Astrocyte (in vitro differentiated cells and primary cell): ENCODE measurements at regions not wholly inside any gene's neighbourhood (a gene's known extent, or its start where the extent isn't known, plus 50 kb on each side); places are given as distances from the start of the nearest gene placed in this dataset.

Experiments
- DNase-seq: peaks from one replicate; pipeline ENCODE4 v3.0.0-alpha.2; 2010; ENCODE audit warnings: low read depth
- FAIRE-seq: peaks from 2 replicates; lab custom pipeline; 2011; peaks lifted over from hg19 to GRCh38; lab: Jason Lieb, UNC
- H2AFZ ChIP-seq: 2 replicates; pipeline ENCODE4 v1.6.0; 2012; ENCODE audit warnings: low read depth, low read length, inconsistent platforms
- H3K27ac ChIP-seq: 2 replicates; pipeline ENCODE4 v1.5.1; 2011; ENCODE audit warnings: low read depth, low read length, inconsistent platforms
- H3K27me3 ChIP-seq: 2 replicates; pipeline ENCODE4 v1.6.0; 2011; ENCODE audit warnings: low read length, inconsistent platforms; ENCODE audit not compliant: insufficient read depth
- H3K36me3 ChIP-seq: 2 replicates; pipeline ENCODE4 v1.5.1; 2011; ENCODE audit warnings: low read length, inconsistent platforms; ENCODE audit not compliant: insufficient read depth
- H3K4me1 ChIP-seq: 2 replicates; pipeline ENCODE4 v1.5.1; 2011; ENCODE audit warnings: low read length, inconsistent platforms; ENCODE audit not compliant: insufficient read depth
- H3K4me2 ChIP-seq: 2 replicates; pipeline ENCODE4 v1.6.0; 2012; ENCODE audit warnings: low read length, inconsistent platforms
- H3K4me3 ChIP-seq: 2 replicates; pipeline ENCODE4 v1.5.1; 2011; ENCODE audit warnings: low read depth, mild to moderate bottlenecking, low read length, inconsistent platforms; ENCODE audit not compliant: insufficient read depth
- H3K79me2 ChIP-seq: 2 replicates; pipeline ENCODE4 v1.6.0; 2012; ENCODE audit warnings: mild to moderate bottlenecking, low read length, inconsistent platforms; ENCODE audit not compliant: insufficient read depth
- H3K9ac ChIP-seq: 2 replicates; pipeline ENCODE4 v1.6.0; 2012; ENCODE audit warnings: mild to moderate bottlenecking, low read length, inconsistent platforms
- H3K9me3 ChIP-seq: 2 replicates; pipeline ENCODE4 v1.5.1; 2012; ENCODE audit warnings: low read depth, mild to moderate bottlenecking, low read length, inconsistent platforms; ENCODE audit not compliant: insufficient read depth
- H4K20me1 ChIP-seq: 2 replicates; pipeline ENCODE4 v1.6.0; 2012; ENCODE audit warnings: low read length, inconsistent platforms; ENCODE audit not compliant: insufficient read depth
- H3K27ac Mint-ChIP-seq: one replicate; pipeline ENCODE4 v1.8.0; 2021; ENCODE audit warnings: mild to moderate bottlenecking, mixed read lengths; ENCODE audit not compliant: unreplicated experiment
- H3K27me3 Mint-ChIP-seq: one replicate; pipeline ENCODE4 v1.8.0; 2021; ENCODE audit warnings: low read depth, mixed read lengths; ENCODE audit not compliant: unreplicated experiment
- H3K36me3 Mint-ChIP-seq: one replicate; pipeline ENCODE4 v1.8.0; 2021; ENCODE audit warnings: low read depth, mixed read lengths; ENCODE audit not compliant: unreplicated experiment
- H3K4me1 Mint-ChIP-seq: one replicate; pipeline ENCODE4 v1.8.0; 2021; ENCODE audit warnings: low read depth, mixed read lengths; ENCODE audit not compliant: unreplicated experiment
- H3K4me3 Mint-ChIP-seq: one replicate; pipeline ENCODE4 v1.8.0; 2021; ENCODE audit warnings: mild to moderate bottlenecking, moderate library complexity, mixed read lengths; ENCODE audit not compliant: unreplicated experiment
- H3K9me3 Mint-ChIP-seq: one replicate; pipeline ENCODE4 v1.8.0; 2021; ENCODE audit warnings: mild to moderate bottlenecking, mixed read lengths; ENCODE audit not compliant: unreplicated experiment
- EZH2 ChIP-seq: IDR thresholded peaks from 2 replicates; pipeline ENCODE4 v1.6.1; 2012; ENCODE audit warnings: mild to moderate bottlenecking, low read length, inconsistent platforms; ENCODE audit not compliant: insufficient read depth
- TF ChIP-seq, protein P1 (sequence below): IDR thresholded peaks from 2 replicates; pipeline ENCODE4 v1.5.1; 2011; ENCODE audit warnings: low read depth, mild to moderate bottlenecking, inconsistent platforms, low read length, moderate library complexity; ENCODE audit not compliant: insufficient read depth

- H3K27ac Mint-ChIP-seq, result no peak overlapping the region
- no peak overlapping the region for H2AFZ ChIP-seq
- H3K27me3 ChIP-seq, result peaks cover 6% of the 10 kb centered on the region
- peaks cover 8% of the 10 kb centered on the region for H3K9me3 Mint-ChIP-seq
- TF ChIP-seq, protein P1, sequence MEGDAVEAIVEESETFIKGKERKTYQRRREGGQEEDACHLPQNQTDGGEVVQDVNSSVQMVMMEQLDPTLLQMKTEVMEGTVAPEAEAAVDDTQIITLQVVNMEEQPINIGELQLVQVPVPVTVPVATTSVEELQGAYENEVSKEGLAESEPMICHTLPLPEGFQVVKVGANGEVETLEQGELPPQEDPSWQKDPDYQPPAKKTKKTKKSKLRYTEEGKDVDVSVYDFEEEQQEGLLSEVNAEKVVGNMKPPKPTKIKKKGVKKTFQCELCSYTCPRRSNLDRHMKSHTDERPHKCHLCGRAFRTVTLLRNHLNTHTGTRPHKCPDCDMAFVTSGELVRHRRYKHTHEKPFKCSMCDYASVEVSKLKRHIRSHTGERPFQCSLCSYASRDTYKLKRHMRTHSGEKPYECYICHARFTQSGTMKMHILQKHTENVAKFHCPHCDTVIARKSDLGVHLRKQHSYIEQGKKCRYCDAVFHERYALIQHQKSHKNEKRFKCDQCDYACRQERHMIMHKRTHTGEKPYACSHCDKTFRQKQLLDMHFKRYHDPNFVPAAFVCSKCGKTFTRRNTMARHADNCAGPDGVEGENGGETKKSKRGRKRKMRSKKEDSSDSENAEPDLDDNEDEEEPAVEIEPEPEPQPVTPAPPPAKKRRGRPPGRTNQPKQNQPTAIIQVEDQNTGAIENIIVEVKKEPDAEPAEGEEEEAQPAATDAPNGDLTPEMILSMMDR, result no peak
- no peak for TF ChIP-seq EZH2
- FAIRE-seq, result no peak
- H3K4me1 Mint-ChIP-seq, result peaks cover 6% of the 10 kb centered on the region
- H3K4me1 ChIP-seq, result no peaks in the 10 kb centered on the region
- DNase-seq, result no peak
- no peak overlapping the region for H3K4me3 ChIP-seq
- H4K20me1 ChIP-seq, result no peaks in the 10 kb centered on the region
- no peak overlapping the region for H3K27ac ChIP-seq
- H3K4me3 Mint-ChIP-seq, result no peak overlapping the region
- H3K4me2 ChIP-seq, result no peak overlapping the region
- H3K9me3 ChIP-seq, result no peaks in the 10 kb centered on the region
- H3K79me2 ChIP-seq, result no peaks in the 10 kb centered on the region
- peaks cover 52% of the 10 kb centered on the region for H3K27me3 Mint-ChIP-seq
- no peaks in the 10 kb centered on the region for H3K36me3 ChIP-seq
- H3K9ac ChIP-seq, result no peak overlapping the region
- no peaks in the 10 kb centered on the region for H3K36me3 Mint-ChIP-seq
Measured at GRCh38 chr6:43896329-43897255, 126.6 kb downstream of the VEGFA start.

DNA sequence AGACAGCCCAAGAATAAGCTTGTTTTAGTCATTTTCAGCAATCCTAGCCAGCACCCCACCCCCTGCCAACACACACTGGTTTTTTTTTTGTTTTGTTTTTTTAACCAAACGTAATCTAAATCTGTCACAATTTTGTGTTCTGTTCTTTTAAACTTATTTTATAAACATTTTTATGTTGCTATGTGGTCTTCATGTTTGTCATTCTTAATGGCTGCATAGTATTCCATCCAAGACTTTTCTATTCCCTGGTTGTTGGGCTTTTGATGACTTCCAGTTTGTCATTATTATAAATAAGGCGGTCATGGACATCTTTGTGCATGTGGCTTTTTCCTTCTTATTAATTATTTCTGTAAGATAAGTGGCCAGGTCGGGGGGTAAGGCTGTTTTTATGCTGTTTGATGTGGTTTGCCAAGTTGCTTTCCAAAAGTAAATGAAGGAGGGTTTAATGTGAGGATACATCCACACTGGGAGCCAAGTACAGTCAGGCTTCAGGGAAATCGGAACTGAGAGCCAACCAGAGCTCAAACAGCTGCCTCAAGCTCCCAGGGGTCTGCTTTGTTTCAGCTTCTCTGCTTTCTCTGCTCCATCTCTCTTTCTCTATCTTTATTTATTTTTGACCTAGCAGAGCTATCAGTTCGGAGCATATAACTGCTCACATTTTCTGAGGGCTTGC, 125.8 kb downstream of the VEGFA start:
- Histone ChIP-seq H3K79me2 (no peaks in the 10 kb centered on the region), H4K20me1 (no peaks in the 10 kb centered on the region), H3K9me3 (no peaks in the 10 kb centered on the region), H3K4me2 (no peak overlapping the region), H3K9ac (no peak overlapping the region), H3K36me3 (no peaks in the 10 kb centered on the region), H3K4me3 (no peak overlapping the region), H2AFZ (no peak overlapping the region), H3K27ac (no peak overlapping the region), H3K27me3 (peaks cover 10% of the 10 kb centered on the region), H3K4me1 (no peaks in the 10 kb centered on the region)
- Mint-ChIP-seq H3K4me3 (no peak overlapping the region), H3K36me3 (no peaks in the 10 kb centered on the region), H3K27me3 (peaks cover 48% of the 10 kb centered on the region), H3K27ac (no peak overlapping the region), H3K9me3 (peaks cover 8% of the 10 kb centered on the region), H3K4me1 (peaks cover 10% of the 10 kb centered on the region)
- TF ChIP-seq, protein P1, result no peak
- TF ChIP-seq EZH2, result no peak
- no peak for FAIRE-seq
- DNase-seq, result no peak
